NCI-H526 treated with DMSO at 0.1 percent for 48 hours (cell line): ENCODE measurements at regions not wholly inside any gene's neighbourhood (a gene's known extent, or its start where the extent isn't known, plus 50 kb on each side); places are given as distances from the start of the nearest gene placed in this dataset.
"Not testable (repeated sequence)": the region's sequence is repeated elsewhere in the genome, so short reads cannot be mapped to it uniquely, and the experiment has no call there.

Experiments
- DNase-seq: peaks from one replicate; lab custom pipeline; 2025; lab: John Stamatoyannopoulos, UW

- no peak for DNase-seq
Measured at GRCh38 chr3:197430934-197431333, 124.8 kb downstream of the BDH1 start.

GRCh38 chr3:197430502-197430901 is 125.3 kb downstream of the BDH1 start:
- no peak for DNase-seq

GRCh38 chr3:197428952-197429351 is 126.8 kb downstream of the BDH1 start:
- DNase-seq, result no peak

- no peak for DNase-seq
Measured at GRCh38 chr3:197428117-197428801, 127.5 kb downstream of the BDH1 start.

GRCh38 chr3:197427021-197427420 is 128.6 kb upstream of the DLG1 start:
- no peak for DNase-seq

GRCh38 chr3:197426121-197426566 is 127.7 kb upstream of the DLG1 start:
- no peak for DNase-seq

DNA sequence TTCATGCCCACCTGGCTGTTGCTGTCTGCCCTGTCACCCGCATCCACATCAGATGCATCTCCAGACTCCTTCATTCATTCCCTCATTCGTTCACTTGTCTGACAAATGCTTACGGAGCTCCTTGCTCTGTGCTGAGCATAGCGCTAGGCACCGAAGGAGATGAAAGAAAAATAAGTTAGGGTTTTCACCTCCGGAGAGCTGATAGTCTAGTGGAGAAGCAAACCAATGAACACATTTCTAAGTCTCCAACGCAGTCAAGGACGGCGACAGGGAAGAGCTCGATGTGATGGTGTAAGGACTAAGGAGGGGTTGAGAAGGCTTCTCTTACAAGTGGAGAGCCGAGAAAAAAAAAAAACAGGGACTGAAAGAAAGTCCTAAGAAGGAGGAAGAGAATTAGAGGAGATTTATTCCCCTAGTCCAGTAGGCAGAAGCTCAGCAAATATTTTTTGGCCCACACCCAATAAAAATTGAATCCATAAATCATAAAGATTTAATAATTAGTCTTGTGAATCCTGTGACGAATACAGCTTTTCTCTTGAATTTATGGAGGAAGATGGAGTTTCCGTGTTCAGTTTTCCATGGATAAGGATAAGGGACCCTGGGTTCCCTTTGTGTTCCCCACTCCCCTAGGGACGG is 127.2 kb upstream of the DLG1 start:
- no peak for DNase-seq

DNA sequence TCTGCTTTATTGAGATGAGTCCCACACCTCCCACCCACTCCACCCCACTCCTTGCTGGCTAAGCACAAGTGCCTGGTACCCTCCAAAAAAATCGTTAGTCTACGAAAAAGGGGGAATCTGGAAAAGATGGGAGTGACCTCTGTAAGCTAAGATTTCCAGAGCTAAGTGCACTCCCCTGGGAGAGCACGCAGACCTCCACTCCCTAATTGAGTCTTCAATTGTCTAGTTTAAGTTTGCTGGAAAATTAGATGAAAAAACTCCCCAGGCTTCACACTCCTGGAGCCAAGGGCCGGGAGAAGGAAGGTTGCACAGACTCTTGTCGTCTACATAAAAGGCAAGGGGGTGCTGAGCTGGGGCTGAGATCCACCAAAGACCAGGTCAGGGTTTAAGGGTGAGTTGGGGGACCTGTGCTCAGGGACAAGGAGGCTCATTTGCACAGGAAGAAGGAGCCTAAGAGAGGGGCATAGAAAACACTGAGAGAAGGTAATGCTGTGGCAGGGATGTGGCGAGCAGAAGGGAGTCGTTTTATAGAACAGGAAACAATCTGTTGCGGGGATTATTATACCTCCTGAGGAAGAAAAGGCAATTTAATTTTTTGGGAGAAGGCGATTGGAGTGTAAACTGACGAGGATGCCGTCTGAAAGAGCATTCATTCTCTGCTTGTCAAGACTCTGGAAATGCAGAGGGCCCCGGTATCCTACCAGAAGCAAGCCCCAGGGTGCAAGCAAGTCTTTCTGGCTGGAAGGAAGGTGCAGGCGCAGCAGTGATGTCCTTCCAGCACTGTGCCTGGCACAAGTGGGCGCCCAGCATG is 126.5 kb upstream of the DLG1 start:
- DNase-seq, result no peak

- no peak for DNase-seq
Measured at GRCh38 chr3:197424266-197424665, 125.9 kb upstream of the DLG1 start.

GRCh38 chr3:197423376-197423775 is 125.0 kb upstream of the DLG1 start:
- no peak for DNase-seq

DNA sequence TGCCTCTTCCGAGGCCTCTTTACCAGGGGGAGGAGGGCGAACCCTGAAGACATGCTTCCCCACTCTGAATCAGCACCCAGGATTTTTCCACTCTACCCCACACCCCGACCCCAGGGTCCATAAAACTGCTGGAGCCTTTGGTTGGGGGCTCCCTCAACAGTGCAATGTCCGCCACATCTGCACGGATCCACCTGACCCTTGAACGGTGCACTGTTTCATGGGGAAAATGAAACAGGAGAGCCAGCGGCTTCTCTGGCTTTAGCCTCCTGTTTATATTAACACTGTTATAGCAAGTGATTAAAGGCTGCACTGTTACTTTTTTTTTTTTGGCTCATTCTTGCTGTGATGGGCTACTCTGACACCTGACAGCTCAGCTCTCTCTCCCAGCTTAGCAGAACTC is 124.1 kb upstream of the DLG1 start:
- DNase-seq, result no peak

GRCh38 chr3:197421021-197421420 is 122.6 kb upstream of the DLG1 start:
- DNase-seq, result no peak

DNA sequence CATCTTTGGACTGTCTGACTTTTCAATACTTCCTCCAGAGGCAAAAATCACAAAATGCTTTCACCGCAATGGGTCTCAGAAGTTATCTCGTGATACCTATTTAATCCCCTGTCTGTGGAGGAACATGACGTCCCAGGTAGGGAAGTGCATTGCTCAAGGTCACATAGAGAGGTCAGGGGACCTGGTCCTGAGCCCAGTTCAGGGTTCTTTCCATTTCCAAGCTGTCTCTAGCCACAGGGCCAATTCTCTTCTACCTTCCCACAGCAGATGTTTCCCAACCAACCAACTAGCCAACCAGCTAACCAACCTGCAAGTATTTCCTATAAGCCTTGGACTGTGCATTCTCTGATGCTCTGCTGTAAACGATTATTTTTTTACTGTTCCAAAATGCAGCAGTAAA is 122.2 kb upstream of the DLG1 start:
- no peak for DNase-seq

GRCh38 chr3:197420115-197420514 is 121.7 kb upstream of the DLG1 start:
- no peak for DNase-seq

GRCh38 chr3:197419696-197420095 is 121.3 kb upstream of the DLG1 start:
- DNase-seq, result no peak

- no peak for DNase-seq
Measured at GRCh38 chr3:197417911-197418618, 119.7 kb upstream of the DLG1 start.

- no peak for DNase-seq
Measured at GRCh38 chr3:197417441-197417840, 119.0 kb upstream of the DLG1 start.

DNA sequence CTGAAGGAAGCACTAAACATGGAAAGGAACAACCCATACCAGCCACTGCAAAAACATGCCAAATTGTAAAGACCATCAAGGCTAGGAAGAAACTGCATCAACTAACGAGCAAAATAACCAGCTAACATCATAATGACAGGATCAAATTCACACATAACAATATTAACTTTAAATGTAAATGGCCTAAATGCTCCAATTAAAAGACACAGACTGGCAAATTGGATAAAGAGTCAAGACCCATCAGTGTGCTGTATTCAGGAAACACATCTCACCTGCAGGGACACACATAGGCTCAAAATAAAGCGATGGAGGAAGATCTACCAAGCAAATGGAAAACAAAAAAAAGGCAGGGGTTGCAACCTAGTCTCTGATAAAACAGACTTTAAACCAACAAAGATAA is 113.5 kb upstream of the DLG1 start:
- not testable (repeated sequence) for DNase-seq

GRCh38 chr3:197410170-197410569 is 111.8 kb upstream of the DLG1 start:
- DNase-seq, result not testable (repeated sequence)

- DNase-seq, result no peak
Measured at GRCh38 chr3:197408177-197408957, 110.0 kb upstream of the DLG1 start.

- DNase-seq, result no peak
Measured at GRCh38 chr3:197407526-197407925, 109.1 kb upstream of the DLG1 start.

GRCh38 chr3:197407053-197407452 is 108.6 kb upstream of the DLG1 start:
- no peak for DNase-seq
